ENCODE measurements at regions not wholly inside any gene's neighbourhood (a gene's known extent, or its start where the extent isn't known, plus 50 kb on each side); places are given as distances from the start of the nearest gene placed in this dataset.
"Not testable (repeated sequence)": the region's sequence is repeated elsewhere in the genome, so short reads cannot be mapped to it uniquely, and the experiment has no call there.

DNA sequence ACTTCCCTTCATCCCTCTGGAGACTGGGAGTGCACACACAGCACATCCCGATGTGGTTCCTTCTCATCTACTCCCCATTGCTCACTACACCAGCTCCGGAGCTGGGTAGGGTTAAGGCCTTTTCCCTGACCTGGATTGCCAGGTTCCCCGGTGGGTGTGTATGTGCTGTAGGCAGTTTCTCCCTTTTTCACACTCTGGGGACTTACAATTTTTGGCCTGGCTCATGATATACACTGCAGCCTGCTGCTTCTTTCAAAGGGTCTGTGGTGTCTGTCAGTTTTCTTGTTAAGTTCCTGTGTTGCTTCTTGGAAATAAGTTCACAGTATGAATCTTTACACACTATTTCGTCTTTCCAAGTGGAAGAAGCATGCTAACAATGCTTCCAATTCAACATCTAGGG lies 405.5 kb downstream of the UTRN start:
- no peak for DNase-seq

DNA sequence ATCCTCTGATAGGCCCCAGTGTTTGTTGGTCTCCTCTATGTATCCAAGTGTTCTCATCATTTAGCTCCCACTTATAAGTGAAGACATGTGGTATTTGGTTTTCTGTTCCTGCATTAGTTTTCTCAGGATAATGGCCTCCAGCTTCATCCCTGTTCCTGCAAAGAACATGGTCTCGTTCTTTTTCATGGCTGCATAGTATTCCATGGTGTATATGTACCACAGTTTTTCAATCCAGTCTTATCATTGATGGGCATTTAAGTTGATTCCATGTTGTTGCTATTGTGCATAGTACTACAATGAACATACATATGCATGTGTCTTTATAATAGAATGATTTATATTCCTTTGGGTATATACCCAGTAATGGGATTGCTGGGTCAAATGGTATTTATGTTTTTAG lies 406.9 kb downstream of the UTRN start:
- not testable (repeated sequence) for DNase-seq

DNA sequence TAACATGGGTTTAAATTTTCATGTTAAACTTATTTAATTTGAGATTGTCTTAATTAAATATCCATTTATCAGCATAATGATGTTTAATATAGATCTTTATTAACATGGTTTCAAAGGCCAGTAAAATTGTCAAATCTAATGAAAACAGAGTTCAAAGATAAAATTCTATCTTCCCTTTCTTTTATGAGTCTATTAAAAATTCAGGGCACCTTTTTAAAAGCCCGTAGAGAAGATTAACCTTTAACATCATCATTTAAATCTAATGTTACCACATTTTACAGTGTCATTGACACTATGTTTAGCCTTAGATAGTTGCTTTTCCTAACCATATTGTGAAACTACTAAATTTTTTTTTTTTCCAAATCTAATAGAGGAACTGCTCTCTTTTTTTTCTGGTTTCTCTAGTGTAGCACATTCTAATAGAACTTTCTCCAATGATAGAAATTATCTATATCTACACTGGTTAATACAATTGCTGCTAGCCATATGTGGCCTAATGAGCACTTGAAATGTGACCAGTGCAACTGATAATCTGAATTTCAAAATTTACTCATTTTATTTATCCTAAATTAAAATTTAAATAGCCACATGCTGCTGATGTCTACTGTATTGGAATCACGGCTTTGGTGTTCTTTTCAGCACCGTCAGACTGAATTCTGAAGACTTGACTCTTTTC lies 410.9 kb downstream of the UTRN start:
- DNase-seq = no peak

- no peak for DNase-seq
These were observed 411.7 kb downstream of the UTRN start for GRCh38 chr6:144696610-144697368.

- no peak for DNase-seq
These were observed 412.2 kb downstream of the UTRN start for GRCh38 chr6:144697369-144697760.

- no peak for DNase-seq
These were observed 412.7 kb downstream of the UTRN start for GRCh38 chr6:144697801-144698200.

GRCh38 chr6:144702781-144703180 lies 417.6 kb downstream of the UTRN start:
- DNase-seq = no peak

DNA sequence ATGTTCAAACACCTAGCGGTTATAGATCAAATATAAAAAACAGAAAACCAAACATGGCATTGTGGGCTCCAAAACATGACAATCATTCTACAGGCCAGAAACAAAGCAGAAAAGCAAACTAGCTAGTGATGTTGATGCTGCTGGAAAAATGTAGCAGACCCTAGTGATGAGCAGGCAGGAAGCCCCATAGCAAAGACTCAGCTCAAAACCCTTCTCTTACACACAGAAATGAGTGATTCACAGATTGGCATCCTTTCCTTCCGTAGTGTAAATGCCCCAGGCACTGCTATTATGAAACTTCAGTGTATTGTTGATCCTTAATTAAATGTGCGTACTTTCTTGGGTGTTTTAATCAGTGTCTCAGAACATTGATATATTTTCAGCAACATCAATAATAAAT lies 425.1 kb downstream of the UTRN start:
- peak; percentile 87 for DNase-seq

DNA sequence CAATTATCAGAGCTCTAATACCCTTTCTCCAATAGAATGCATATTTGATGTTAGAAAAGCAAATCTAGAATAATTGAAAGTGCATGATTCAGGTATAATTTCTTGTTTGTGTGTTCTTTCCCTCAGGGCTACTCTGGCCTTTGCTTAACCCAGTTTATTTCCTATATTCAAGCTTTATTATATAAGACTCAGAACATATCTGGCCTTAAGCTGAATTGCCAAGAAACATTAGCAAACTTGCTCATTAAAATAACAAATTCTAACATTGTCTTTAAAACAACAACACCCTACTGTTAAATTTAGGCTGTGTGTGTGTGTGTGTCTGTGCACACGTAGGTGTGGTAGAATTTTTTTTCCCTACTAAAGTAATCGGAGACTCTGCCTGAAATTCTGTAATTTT lies 426.5 kb downstream of the UTRN start:
- no peak for DNase-seq

- no peak for DNase-seq
These were observed 427.4 kb downstream of the UTRN start for GRCh38 chr6:144712541-144712940.

- no peak for DNase-seq
These were observed 429.0 kb downstream of the UTRN start for GRCh38 chr6:144714021-144714712.

GRCh38 chr6:144715344-144715743 lies 430.2 kb downstream of the UTRN start:
- DNase-seq = no peak

GRCh38 chr6:144718431-144718830 lies 433.3 kb downstream of the UTRN start:
- DNase-seq = peak; percentile 45

GRCh38 chr6:144721232-144721631 lies 436.1 kb downstream of the UTRN start:
- DNase-seq = no peak

DNA sequence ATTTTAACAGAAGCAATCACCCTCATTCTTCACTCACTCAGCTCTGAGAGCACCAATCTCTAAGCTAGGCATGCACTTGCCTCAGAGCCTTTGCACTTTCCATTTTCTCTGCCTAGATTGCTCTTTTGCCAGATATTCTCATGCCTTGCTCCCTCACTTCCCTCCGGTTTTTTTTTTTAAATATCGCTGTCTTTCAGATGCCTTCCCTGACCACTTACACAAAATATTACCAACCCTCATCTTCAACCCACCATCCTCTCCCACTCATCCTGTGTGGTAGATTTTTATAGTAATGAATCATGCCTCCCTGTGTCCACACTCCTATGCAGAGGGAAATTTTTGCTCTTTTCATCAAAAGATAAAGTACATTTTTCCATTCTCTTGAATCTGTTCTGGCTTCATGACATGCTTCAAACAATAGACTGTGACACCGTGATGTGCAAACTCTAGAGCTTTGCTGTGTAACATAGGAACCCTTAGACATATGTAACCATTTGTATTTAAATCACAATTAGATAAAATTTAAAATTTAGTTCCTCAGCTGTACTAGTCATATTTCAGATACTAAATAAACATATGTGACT lies 437.1 kb downstream of the UTRN start:
- peak; percentile 18 for DNase-seq

DNA sequence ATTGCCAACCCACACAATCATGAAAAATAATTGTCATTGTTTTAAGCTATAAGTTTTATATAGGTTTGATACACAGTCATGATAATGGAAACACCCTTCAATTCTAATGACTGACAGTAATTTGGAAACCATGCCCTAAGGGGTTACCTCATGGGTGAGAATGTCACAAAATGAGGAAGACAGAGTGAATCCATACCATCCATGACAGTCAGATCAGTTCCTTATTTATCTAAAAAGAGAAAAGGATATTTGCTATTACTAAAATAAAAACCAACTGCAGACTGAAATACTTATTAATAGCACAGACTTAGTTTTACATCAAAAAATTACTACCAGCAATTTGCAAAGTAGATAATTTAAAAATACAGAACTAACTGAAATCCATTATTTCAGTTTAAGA lies 437.8 kb downstream of the UTRN start:
- DNase-seq = no peak

GRCh38 chr6:144723431-144723830 lies 438.3 kb downstream of the UTRN start:
- no peak for DNase-seq

DNA sequence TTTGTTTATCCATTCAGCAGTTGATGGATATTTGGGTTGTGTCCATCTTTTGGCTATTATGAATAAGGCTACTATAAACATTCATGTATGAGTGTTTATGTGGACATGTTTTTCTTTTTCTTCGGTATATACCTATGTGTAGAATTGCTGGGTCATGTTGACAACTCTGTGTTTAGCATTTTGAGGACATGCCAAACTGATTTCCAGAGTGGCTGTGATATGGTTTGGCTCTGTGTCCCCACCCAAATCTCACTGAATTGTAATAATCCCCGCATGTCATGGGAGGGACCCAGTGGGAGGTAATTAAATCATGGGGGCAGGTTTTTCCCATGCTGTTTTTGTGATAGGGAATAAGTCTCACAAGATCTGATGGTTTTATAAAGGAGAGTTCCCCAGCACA lies 439.7 kb downstream of the UTRN start:
- DNase-seq = no peak

GRCh38 chr6:144725736-144726522 lies 440.8 kb downstream of the UTRN start:
- no peak for DNase-seq

DNA sequence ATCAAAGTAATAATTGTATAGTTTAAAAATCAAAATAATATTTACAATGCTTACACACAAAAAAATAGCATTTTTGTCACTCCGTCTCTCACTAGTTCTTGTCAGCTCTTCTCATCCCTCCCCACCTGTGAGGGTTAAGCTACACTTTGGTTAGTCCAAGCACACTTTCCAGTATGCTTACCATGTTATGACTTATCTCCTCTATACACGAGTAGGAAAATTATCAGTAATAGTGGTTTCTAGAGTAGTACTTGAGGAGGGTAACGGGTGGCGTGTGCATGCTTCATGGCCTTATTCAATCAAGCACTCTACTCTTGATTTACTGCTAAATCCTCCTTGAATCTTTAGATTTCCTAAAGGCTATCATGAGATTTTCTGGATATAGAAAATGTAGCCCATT lies 443.7 kb downstream of the UTRN start:
- no peak for DNase-seq

- no peak for DNase-seq
These were observed 444.4 kb downstream of the UTRN start for GRCh38 chr6:144729502-144729901.

- DNase-seq = no peak
These were observed 445.0 kb downstream of the UTRN start for GRCh38 chr6:144730088-144730645.

DNA sequence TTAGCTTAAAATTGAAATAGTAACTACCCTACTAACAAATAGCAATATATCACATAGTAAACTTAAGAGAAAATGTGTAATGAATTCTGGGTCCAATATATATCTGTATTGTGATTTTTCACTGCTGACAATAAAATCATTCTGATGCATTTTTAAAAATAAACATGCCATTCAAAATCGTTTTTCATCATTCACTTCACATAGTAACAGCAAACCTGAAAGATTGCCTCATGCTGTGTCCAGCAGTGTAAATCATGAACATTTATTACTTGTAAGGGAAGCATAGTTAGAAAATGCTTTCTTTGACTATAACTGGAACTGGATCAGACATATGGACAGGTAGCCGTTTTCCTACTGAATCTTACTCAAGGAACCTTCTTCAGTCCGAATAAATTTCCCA lies 446.1 kb downstream of the UTRN start:
- DNase-seq = no peak
